CD4-positive, alpha-beta T cell (primary cell): ENCODE measurements at regions not wholly inside any gene's neighbourhood (a gene's known extent, or its start where the extent isn't known, plus 50 kb on each side); places are given as distances from the start of the nearest gene placed in this dataset.

Experiments
- ATAC-seq: fragments of 200-7000 bp; cut with Tn5 transposase; one replicate; pipeline ENCODE4 v1.10.0; 2022; ENCODE audit warnings: mild to moderate bottlenecking; ENCODE audit not compliant: poor library complexity
- CTCF ChIA-PET: fragments of 350-600 bp; sonication (Branson Sonifier 250); formaldehyde crosslinking; loops from one replicate; lab custom pipeline; 2021; ENCODE audit warnings: antibody characterized with exemption, inconsistent platforms; lab: Charles Lee
- POLR2A ChIA-PET: fragments of 350-600 bp; sonication (Branson Sonifier 250); formaldehyde crosslinking; loops from one replicate; lab custom pipeline; 2021; ENCODE audit warnings: antibody characterized with exemption, inconsistent platforms; lab: Charles Lee
- DNase-seq, 14 experiments: peaks; one replicate each; pipeline ENCODE4 v3.0.0-alpha.2; 2013 to 2020; ENCODE audit warnings: mixed read lengths in 2 of 14
- H3K27ac ChIP-seq, 2 donors: one replicate each; pipeline versions ENCODE4 v1.5.1 to v1.7.0; 2013; ENCODE audit warnings: low read length in 2 of 2, low read depth in 1 of 2, mild to moderate bottlenecking in 1 of 2
- H3K27me3 ChIP-seq, 2 experiments: 1 replicate in 1 of 2; 2 replicates in 1 of 2; pipeline versions ENCODE4 v1.6.1 to v1.7.0; 2013; ENCODE audit warnings: low read length in 2 of 2, control low read depth in 1 of 2, mild to moderate bottlenecking in 1 of 2, moderate library complexity in 1 of 2; ENCODE audit not compliant: insufficient read depth in 2 of 2, control insufficient read depth in 1 of 2
- H3K36me3 ChIP-seq: one replicate; pipeline ENCODE4 v1.6.1; 2013; ENCODE audit warnings: low read length, control low read depth; ENCODE audit not compliant: insufficient read depth
- H3K4me1 ChIP-seq: one replicate; pipeline ENCODE4 v1.6.1; 2013; ENCODE audit warnings: low read length, control low read depth; ENCODE audit not compliant: insufficient read depth
- H3K4me3 ChIP-seq: one replicate; pipeline ENCODE4 v1.5.1; 2013; ENCODE audit warnings: mild to moderate bottlenecking, low read length, moderate library complexity
- H3K9me3 ChIP-seq, 2 experiments: 1 replicate in 1 of 2; 2 replicates in 1 of 2; pipeline versions ENCODE4 v1.6.1 to v1.7.0; 2013; ENCODE audit warnings: low read length in 2 of 2, mild to moderate bottlenecking in 2 of 2, control low read depth in 1 of 2, moderate library complexity in 1 of 2; ENCODE audit not compliant: control insufficient read depth in 1 of 2, insufficient read depth in 1 of 2
- H3K27ac Mint-ChIP-seq: one replicate; pipeline ENCODE4 v1.8.0; 2020; ENCODE audit warnings: mixed read lengths
- H3K27me3 Mint-ChIP-seq: one replicate; pipeline ENCODE4 v1.8.0; 2021; ENCODE audit warnings: mixed read lengths
- H3K36me3 Mint-ChIP-seq: one replicate; pipeline ENCODE4 v1.8.0; 2021; ENCODE audit warnings: low read depth, mixed read lengths
- H3K4me1 Mint-ChIP-seq: one replicate; pipeline ENCODE4 v1.8.0; 2021; ENCODE audit warnings: low read depth, mixed read lengths
- H3K4me3 Mint-ChIP-seq: one replicate; pipeline ENCODE4 v1.8.0; 2020; ENCODE audit warnings: mild to moderate bottlenecking, mixed read lengths
- H3K9me3 Mint-ChIP-seq: one replicate; pipeline ENCODE4 v1.8.0; 2020; ENCODE audit warnings: mixed read lengths
- CTCF ChIP-seq: fragments of 200-600 bp; IDR thresholded peaks from one replicate; pipeline ENCODE4 v1.8.0; 2022; ENCODE audit warnings: antibody characterized with exemption, mild to moderate bottlenecking
- intact Hi-C, 2 experiments: fragments of 100-400 bp; cut with DNase I in 1 of 2; cut with micrococcal nuclease in 1 of 2; formaldehyde crosslinking; loops; one replicate each; pipeline versions ENCODE4 v1.15.1 to v1.9.0; 2023 to 2025; cut with DNase I, micrococcal nuclease

- no peaks in the 10 kb centered on the region for H3K27me3 ChIP-seq
- no peaks in the 10 kb centered on the region for H3K36me3 ChIP-seq
- no peaks in the 10 kb centered on the region for H3K4me1 ChIP-seq
- no peak overlapping the region for H3K27ac Mint-ChIP-seq
- no peaks in the 10 kb centered on the region for H3K9me3 Mint-ChIP-seq
- CTCF ChIA-PET = no interaction called here
- no peaks in the 10 kb centered on the region for H3K27me3 Mint-ChIP-seq
- no peaks in the 10 kb centered on the region for H3K4me1 Mint-ChIP-seq
- DNase-seq (no peak), ATAC-seq (no peak)
- POLR2A ChIA-PET = no interaction called here
- no peak overlapping the region for H3K4me3 Mint-ChIP-seq
- intact Hi-C loops = no loop called here
- no peaks in the 10 kb centered on the region for H3K36me3 Mint-ChIP-seq
- TF ChIP-seq CTCF = no peak
- H3K27ac ChIP-seq = no peak overlapping the region
- H3K9me3 ChIP-seq = no peaks in the 10 kb centered on the region
- H3K4me3 ChIP-seq = no peak overlapping the region
These were observed 182.0 kb downstream of the DAD1 start for GRCh38 chr14:22407033-22407432.

GRCh38 chr14:22405201-22405600 is 183.8 kb downstream of the DAD1 start:
- ATAC-seq = no peak
- intact Hi-C loops = no loop called here
- Mint-ChIP-seq H3K36me3 (no peaks in the 10 kb centered on the region), H3K4me3 (no peak overlapping the region), H3K4me1 (no peaks in the 10 kb centered on the region), H3K27me3 (no peaks in the 10 kb centered on the region), H3K9me3 (no peaks in the 10 kb centered on the region), H3K27ac (no peak overlapping the region)
- Histone ChIP-seq H3K4me1 (no peaks in the 10 kb centered on the region), H3K27ac (no peak overlapping the region), H3K27me3 (no peaks in the 10 kb centered on the region), H3K4me3 (no peak overlapping the region), H3K9me3 (no peaks in the 10 kb centered on the region), H3K36me3 (no peaks in the 10 kb centered on the region)
- TF ChIP-seq CTCF = no peak
- CTCF ChIA-PET = no interaction called here
- POLR2A ChIA-PET = no interaction called here
- DNase-seq = no peak

- H3K4me1 Mint-ChIP-seq = no peaks in the 10 kb centered on the region
- H3K4me1 ChIP-seq = no peaks in the 10 kb centered on the region
- no peak overlapping the region for H3K27ac ChIP-seq
- POLR2A ChIA-PET = no interaction called here
- no peaks in the 10 kb centered on the region for H3K9me3 Mint-ChIP-seq
- H3K36me3 Mint-ChIP-seq = no peaks in the 10 kb centered on the region
- no peaks in the 10 kb centered on the region for H3K27me3 ChIP-seq
- intact Hi-C loops = no loop called here
- no peak overlapping the region for H3K4me3 Mint-ChIP-seq
- no peak for TF ChIP-seq CTCF
- H3K27ac Mint-ChIP-seq = no peak overlapping the region
- no peaks in the 10 kb centered on the region for H3K27me3 Mint-ChIP-seq
- CTCF ChIA-PET = no interaction called here
- no peak for ATAC-seq
- no peak for DNase-seq
- H3K36me3 ChIP-seq = no peaks in the 10 kb centered on the region
- H3K9me3 ChIP-seq = no peaks in the 10 kb centered on the region
- H3K4me3 ChIP-seq = no peak overlapping the region
These were observed 185.7 kb downstream of the DAD1 start for GRCh38 chr14:22403296-22403695.
